ENCODE measurements at regions not wholly inside any gene's neighbourhood (a gene's known extent, or its start where the extent isn't known, plus 50 kb on each side); places are given as distances from the start of the nearest gene placed in this dataset.
A peak's percentile ranks its signal among the peaks of the same experiment; 100 is the strongest.
"Not testable (repeated sequence)": the region's sequence is repeated elsewhere in the genome, so short reads cannot be mapped to it uniquely, and the experiment has no call there.

GRCh38 chr20:43383026-43383795 is 74.5 kb upstream of the SRSF6 start:
- no peak for TF ChIP-seq CTCF (conservative IDR thresholded peaks at IDR 0.05; ENCODE audit: low read length)
- H3K4me3 ChIP-seq (ENCODE audit: low read length): no peak overlapping the region
- peak; percentile 38 for DNase-seq (ENCODE audit: low read depth)

- H3K4me3 ChIP-seq (ENCODE audit: low read length); DNase-seq (ENCODE audit: low read depth): not testable (repeated sequence)
Observed at GRCh38 chr20:43382135-43382534, 75.6 kb upstream of the SRSF6 start.

- not testable (repeated sequence) for DNase-seq (ENCODE audit: low read depth); H3K4me3 ChIP-seq (ENCODE audit: low read length)
Observed at GRCh38 chr20:43381533-43381932, 76.2 kb upstream of the SRSF6 start.

GRCh38 chr20:43379239-43379917 is 78.3 kb upstream of the SRSF6 start:
- peak; percentile 95 for DNase-seq (ENCODE audit: low read depth)
- TF ChIP-seq CTCF (conservative IDR thresholded peaks at IDR 0.05; ENCODE audit: low read length): no peak
- H3K4me3 ChIP-seq (ENCODE audit: low read length): no peak overlapping the region

- no peak overlapping the region for H3K4me3 ChIP-seq (ENCODE audit: low read length)
- TF ChIP-seq CTCF (conservative IDR thresholded peaks at IDR 0.05; ENCODE audit: low read length): no peak
- DNase-seq (ENCODE audit: low read depth): no peak
Observed at GRCh38 chr20:43376831-43377230, 80.9 kb upstream of the SRSF6 start.

GRCh38 chr20:43375591-43375990 is 82.1 kb upstream of the SRSF6 start:
- DNase-seq (ENCODE audit: low read depth): no peak
- TF ChIP-seq CTCF (conservative IDR thresholded peaks at IDR 0.05; ENCODE audit: low read length): no peak
- no peak overlapping the region for H3K4me3 ChIP-seq (ENCODE audit: low read length)

- no peak for TF ChIP-seq CTCF (conservative IDR thresholded peaks at IDR 0.05; ENCODE audit: low read length)
- H3K4me3 ChIP-seq (ENCODE audit: low read length): no peak overlapping the region
- peak; percentile 25 for DNase-seq (ENCODE audit: low read depth)
Observed at GRCh38 chr20:43372051-43372450, 85.6 kb upstream of the SRSF6 start.

- TF ChIP-seq CTCF (conservative IDR thresholded peaks at IDR 0.05; ENCODE audit: low read length): no peak
- no peak for DNase-seq (ENCODE audit: low read depth)
- H3K4me3 ChIP-seq (ENCODE audit: low read length): no peak overlapping the region
Observed at GRCh38 chr20:43365691-43366090, 92.0 kb upstream of the SRSF6 start.
